ENCODE measurements at regions not wholly inside any gene's neighbourhood (a gene's known extent, or its start where the extent isn't known, plus 50 kb on each side); places are given as distances from the start of the nearest gene placed in this dataset.

GRCh38 chr6:79422666-79423065 is 114.6 kb downstream of the LCA5 start:
- DNase-seq (ENCODE audit: low read depth), result no peak
- H3K4me3 ChIP-seq (ENCODE audit: control insufficient read depth, low read depth, low read length), result no peak overlapping the region
- TF ChIP-seq CTCF (IDR thresholded peaks at IDR 0.05; ENCODE audit: control insufficient read depth, insufficient read depth, low read depth, low read length, missing control alignments), result no peak

- H3K4me3 ChIP-seq (ENCODE audit: control insufficient read depth, low read depth, low read length), result no peak overlapping the region
- peak; percentile 27 for DNase-seq (ENCODE audit: low read depth)
- TF ChIP-seq CTCF (IDR thresholded peaks at IDR 0.05; ENCODE audit: control insufficient read depth, insufficient read depth, low read depth, low read length, missing control alignments), result no peak
Measured at GRCh38 chr6:79421707-79422484, 115.3 kb downstream of the LCA5 start.

GRCh38 chr6:79421001-79421411 is 116.2 kb downstream of the LCA5 start:
- no peak for DNase-seq (ENCODE audit: low read depth)
- TF ChIP-seq CTCF (IDR thresholded peaks at IDR 0.05; ENCODE audit: control insufficient read depth, insufficient read depth, low read depth, low read length, missing control alignments), result no peak
- H3K4me3 ChIP-seq (ENCODE audit: control insufficient read depth, low read depth, low read length), result no peak overlapping the region

- H3K4me3 ChIP-seq (ENCODE audit: control insufficient read depth, low read depth, low read length), result no peak overlapping the region
- no peak for DNase-seq (ENCODE audit: low read depth)
Measured at GRCh38 chr6:79420054-79420453, 117.2 kb downstream of the LCA5 start.

GRCh38 chr6:79416931-79417330 is 120.3 kb downstream of the LCA5 start:
- no peak for TF ChIP-seq CTCF (IDR thresholded peaks at IDR 0.05; ENCODE audit: control insufficient read depth, insufficient read depth, low read depth, low read length, missing control alignments)
- no peak for DNase-seq (ENCODE audit: low read depth)
- H3K4me3 ChIP-seq (ENCODE audit: control insufficient read depth, low read depth, low read length), result no peak overlapping the region

More at GRCh38 chr6:79420054-79420453, 117.2 kb downstream of the LCA5 start:
- no peak for TF ChIP-seq CTCF (IDR thresholded peaks at IDR 0.05; ENCODE audit: control insufficient read depth, insufficient read depth, low read depth, low read length, missing control alignments)

- no peak overlapping the region for H3K4me3 ChIP-seq (ENCODE audit: control insufficient read depth, low read depth, low read length)
- no peak for DNase-seq (ENCODE audit: low read depth)
- TF ChIP-seq CTCF (IDR thresholded peaks at IDR 0.05; ENCODE audit: control insufficient read depth, insufficient read depth, low read depth, low read length, missing control alignments), result no peak
Measured at GRCh38 chr6:79413562-79414002, 123.6 kb downstream of the LCA5 start.

Measured in AG09309 (cell line).